IMR-90 (cell line): ENCODE measurements at regions not wholly inside any gene's neighbourhood (a gene's known extent, or its start where the extent isn't known, plus 50 kb on each side); places are given as distances from the start of the nearest gene placed in this dataset.

Experiments
- ATAC-seq: fragments of 200-7000 bp; cut with Tn5 transposase; 2 replicates; pipeline ENCODE4 v1.9.1; 2020; ENCODE audit warnings: low read depth, mild to moderate bottlenecking, moderate library complexity
- BruUV-seq: library from RNA; stranded (reverse); fragments of 400-500 nt; replicated peaks from 2 replicates; lab custom pipeline; 2021; lab: Mats Ljungman, UMichigan
- CTCF ChIA-PET: fragments of 300-600 bp; formaldehyde crosslinking; extraction: SDS; loops from one replicate; lab custom pipeline; 2021; ENCODE audit warnings: antibody characterized with exemption; lab: Yijun Ruan, JAX
- POLR2A ChIA-PET: fragments of 300-600 bp; sonication (Branson Sonifier 250); formaldehyde crosslinking; loops from one replicate; lab custom pipeline; 2022; ENCODE audit warnings: antibody characterized with exemption; ENCODE audit not compliant: unreplicated experiment; lab: Charles Lee
- DNase-seq: peaks from one replicate; pipeline ENCODE4 v3.0.0; 2013
- H2AFZ ChIP-seq: replicated peaks from 2 replicates; pipeline ENCODE3; 2013; ENCODE audit warnings: low read length, mild to moderate bottlenecking; ENCODE audit not compliant: poor library complexity
- H2AK5ac ChIP-seq: 2 replicates; pipeline ENCODE4 v1.6.1; 2013; ENCODE audit warnings: low read depth, low read length, inconsistent platforms
- H2AK9ac ChIP-seq: replicated peaks from 2 replicates; pipeline ENCODE3; 2013; ENCODE audit warnings: mild to moderate bottlenecking, low read depth, low read length, moderate library complexity; ENCODE audit not compliant: poor library complexity
- H2BK120ac ChIP-seq: 2 replicates; pipeline ENCODE4 v1.6.1; 2013; ENCODE audit warnings: low read depth, low read length, inconsistent platforms
- H2BK15ac ChIP-seq: 3 replicates; pipeline ENCODE4 v1.6.1; 2013; ENCODE audit warnings: low read depth, low read length, inconsistent platforms
- H2BK20ac ChIP-seq: 2 replicates; pipeline ENCODE4 v1.6.1; 2013; ENCODE audit warnings: low read depth, mild to moderate bottlenecking, inconsistent platforms, low read length, moderate library complexity
- H2BK5ac ChIP-seq: 2 replicates; pipeline ENCODE4 v1.6.1; 2013; ENCODE audit warnings: mild to moderate bottlenecking, low read depth, low read length, inconsistent platforms; ENCODE audit not compliant: poor library complexity, severe bottlenecking
- H3K14ac ChIP-seq: replicated peaks from 2 replicates; pipeline ENCODE4 v1.6.1; 2013; ENCODE audit warnings: low read depth, low read length, inconsistent platforms
- H3K18ac ChIP-seq: 2 replicates; pipeline ENCODE4 v1.6.1; 2013; ENCODE audit warnings: low read depth, low read length, control low read depth
- H3K23ac ChIP-seq: 2 replicates; pipeline ENCODE4 v1.6.1; 2013; ENCODE audit warnings: low read depth, low read length, inconsistent platforms
- H3K27ac ChIP-seq: 2 replicates; pipeline ENCODE4 v1.5.1; 2013; ENCODE audit warnings: mild to moderate bottlenecking, control low read depth, low read length; ENCODE audit not compliant: insufficient read depth
- H3K27me3 ChIP-seq: 2 replicates; pipeline ENCODE4 v1.6.1; 2013; ENCODE audit warnings: low read length; ENCODE audit not compliant: control insufficient read depth, insufficient read depth
- H3K36me3 ChIP-seq: 2 replicates; pipeline ENCODE4 v1.6.1; 2013; ENCODE audit warnings: low read length, mixed read lengths; ENCODE audit not compliant: control insufficient read depth, insufficient read depth
- H3K4ac ChIP-seq: 2 replicates; pipeline ENCODE4 v1.6.1; 2013; ENCODE audit warnings: low read depth, low read length, inconsistent platforms
- H3K4me1 ChIP-seq: 2 replicates; pipeline ENCODE4 v1.6.1; 2013; ENCODE audit warnings: low read length, mixed read lengths; ENCODE audit not compliant: control insufficient read depth, insufficient read depth
- H3K4me2 ChIP-seq: 2 replicates; pipeline ENCODE4 v1.6.1; 2013; ENCODE audit warnings: low read depth, mild to moderate bottlenecking, control low read depth, low read length, moderate library complexity
- H3K4me3 ChIP-seq: 2 replicates; pipeline ENCODE4 v1.5.1; 2013; ENCODE audit warnings: low read depth, mild to moderate bottlenecking, control low read depth, low read length, moderate library complexity; ENCODE audit not compliant: insufficient read depth
- H3K56ac ChIP-seq: 2 replicates; pipeline ENCODE4 v1.6.1; 2013; ENCODE audit warnings: low read length, inconsistent platforms; ENCODE audit not compliant: insufficient read depth; ENCODE audit errors: extremely low read depth
- H3K79me1 ChIP-seq, 2 experiments: 2 replicates each; pipeline ENCODE4 v1.6.1; 2013; ENCODE audit warnings: low read length in 2 of 2, inconsistent platforms in 1 of 2, low read depth in 1 of 2
- H3K9ac ChIP-seq: 2 replicates; pipeline ENCODE4 v1.6.1; 2013; ENCODE audit warnings: low read depth, low read length, control low read depth
- H3K9me1 ChIP-seq: 2 replicates; pipeline ENCODE4 v1.6.1; 2013; ENCODE audit warnings: low read length, inconsistent platforms; ENCODE audit not compliant: insufficient read depth
- H3K9me3 ChIP-seq: 2 replicates; pipeline ENCODE4 v1.6.1; 2013; ENCODE audit warnings: low read length; ENCODE audit not compliant: control insufficient read depth, insufficient read depth
- H4K20me1 ChIP-seq: 2 replicates; pipeline ENCODE4 v1.6.1; 2013; ENCODE audit warnings: low read length, inconsistent platforms; ENCODE audit not compliant: insufficient read depth
- H4K5ac ChIP-seq: 2 replicates; pipeline ENCODE4 v1.6.1; 2013; ENCODE audit warnings: mild to moderate bottlenecking, low read depth, low read length, control low read depth
- H4K8ac ChIP-seq, 2 experiments: 2 replicates each; pipeline ENCODE4 v1.6.1; 2013; ENCODE audit warnings: low read depth in 2 of 2, low read length in 2 of 2, control low read depth in 1 of 2, inconsistent platforms in 1 of 2
- H4K91ac ChIP-seq: 2 replicates; pipeline ENCODE4 v1.6.1; 2013; ENCODE audit warnings: low read depth, low read length, inconsistent platforms; ENCODE audit not compliant: insufficient read depth
- MAFK ChIP-seq: IDR thresholded peaks from 2 replicates; pipeline ENCODE4 v1.6.1; 2012; ENCODE audit warnings: low read depth, low read length, improper control_type of control experiment
- RAD21 ChIP-seq: IDR thresholded peaks from 2 replicates; pipeline ENCODE4 v1.6.1; 2012; ENCODE audit warnings: low read length, improper control_type of control experiment
- RCOR1 ChIP-seq: IDR thresholded peaks from 2 replicates; pipeline ENCODE4 v1.6.1; 2012; ENCODE audit warnings: mild to moderate bottlenecking, low read length, improper control_type of control experiment; ENCODE audit not compliant: insufficient replicate concordance
- dilution Hi-C: fragments of 300-500 bp; cut with HindIII; formaldehyde crosslinking; loops from one replicate; pipeline ENCODE4 v1.14.3; 2018; ENCODE audit warnings: low sequenced_read_pairs; ENCODE audit not compliant: unreplicated experiment
- in situ Hi-C: fragments of 300-500 bp; cut with MboI; formaldehyde crosslinking; loops from 3 replicates; pipeline ENCODE4 v1.14.3; 2019; ENCODE audit warnings: low sequenced_read_pairs, inconsistent platforms, mixed read lengths
- intact Hi-C: fragments of 100-400 bp; cut with micrococcal nuclease; formaldehyde crosslinking; loops from 2 replicates; pipeline ENCODE4 v1.10.0; 2022

DNA sequence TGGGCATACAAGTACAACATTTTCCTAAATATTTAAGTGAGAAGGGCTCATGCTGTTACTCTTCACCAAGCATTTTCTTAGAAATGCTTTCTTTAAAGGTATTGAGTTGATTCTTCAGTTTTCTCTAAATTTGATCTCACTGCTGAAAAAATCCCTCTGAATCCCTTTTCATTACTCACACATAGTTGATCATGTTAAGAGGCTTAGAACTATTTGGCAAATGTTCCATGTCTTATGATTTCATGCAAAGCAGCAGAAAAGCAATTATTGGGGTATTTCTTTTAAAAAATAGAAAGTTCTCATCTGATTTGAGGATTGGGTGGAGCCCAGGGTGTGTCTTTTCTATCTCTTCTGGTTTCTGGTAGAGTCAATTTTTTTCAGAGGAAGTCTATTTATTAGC is 1079.8 kb upstream of the ZEB2 start:
- no peak overlapping the region for H2BK15ac ChIP-seq
- H2BK20ac ChIP-seq: no peak overlapping the region
- no peak overlapping the region for H3K9ac ChIP-seq
- no peaks in the 10 kb centered on the region for H4K20me1 ChIP-seq
- no peak overlapping the region for H3K4me3 ChIP-seq
- H3K4ac ChIP-seq: no peak overlapping the region
- peaks cover 8% of the 10 kb centered on the region for H3K4me1 ChIP-seq
- CTCF ChIA-PET: no interaction called here
- H3K14ac ChIP-seq: no peak overlapping the region
- no peak overlapping the region for H3K4me2 ChIP-seq
- no peak overlapping the region for H2AFZ ChIP-seq
- H2AK9ac ChIP-seq: no peak overlapping the region
- no peak overlapping the region for H3K18ac ChIP-seq
- no peak overlapping the region for H3K27ac ChIP-seq
- BruUV-seq: no TSS peak
- in situ Hi-C loops (no loop called here), dilution Hi-C loops (no loop called here), intact Hi-C loops (loop anchor here (5.0 kb wide), 1 partner anchor 153 kb away; no protein-coding TSS in a partner anchor)
- H3K23ac ChIP-seq: no peak overlapping the region
- H2BK5ac ChIP-seq: no peak overlapping the region
- H3K56ac ChIP-seq: no peak overlapping the region
- no peak overlapping the region for H4K5ac ChIP-seq
- no peaks in the 10 kb centered on the region for H3K79me1 ChIP-seq
- H2AK5ac ChIP-seq: no peak overlapping the region
- no peaks in the 10 kb centered on the region for H3K27me3 ChIP-seq
- no peak overlapping the region for H2BK120ac ChIP-seq
- H3K36me3 ChIP-seq: no peaks in the 10 kb centered on the region
- TF ChIP-seq RAD21 (no peak), RCOR1 (no peak), MAFK (no peak)
- no peak overlapping the region for H4K8ac ChIP-seq
- ATAC-seq: no peak
- POLR2A ChIA-PET: no interaction called here
- no peaks in the 10 kb centered on the region for H3K9me3 ChIP-seq
- H4K91ac ChIP-seq: no peak overlapping the region
- peak; percentile 79 for DNase-seq
- H3K9me1 ChIP-seq: no peaks in the 10 kb centered on the region
